ENCODE measurements at regions not wholly inside any gene's neighbourhood (a gene's known extent, or its start where the extent isn't known, plus 50 kb on each side); places are given as distances from the start of the nearest gene placed in this dataset.

DNA sequence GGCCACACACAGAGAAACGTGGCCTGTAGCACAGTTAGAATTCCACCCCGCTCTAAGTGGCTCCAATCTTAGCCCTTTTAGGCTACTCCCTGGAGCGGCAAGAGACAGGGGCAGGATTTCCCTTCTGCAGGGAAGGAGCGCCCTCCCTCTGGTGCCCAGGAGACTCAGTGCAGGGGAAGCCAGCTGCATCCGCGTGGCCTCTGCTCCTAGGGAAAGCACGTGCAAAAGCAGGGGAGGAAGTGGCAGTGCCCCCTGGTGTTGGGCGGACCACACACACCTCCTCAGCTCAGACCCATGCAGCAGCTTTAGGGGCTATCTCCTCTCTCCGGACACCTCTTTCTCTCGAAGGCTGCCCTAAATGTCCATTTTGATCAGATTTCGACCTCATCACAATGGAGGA lies 50.0 kb downstream of the SPRING1 start:
- H3K27me3 ChIP-seq (ENCODE audit: control insufficient read depth, insufficient read depth, low read length) = no peaks in the 10 kb centered on the region
- H3K36me3 ChIP-seq (ENCODE audit: control insufficient read depth, insufficient read depth, low read length) = no peaks in the 10 kb centered on the region
- H3K9me3 ChIP-seq (ENCODE audit: control insufficient read depth, insufficient read depth, low read length) = no peaks in the 10 kb centered on the region
- H3K4me3 ChIP-seq (ENCODE audit: low read depth, low read length) = no peak overlapping the region
- no peak overlapping the region for H3K27ac ChIP-seq (ENCODE audit: low read depth, low read length)
- H3K4me1 ChIP-seq (ENCODE audit: control insufficient read depth, insufficient read depth, low read length) = peaks cover 6% of the 10 kb centered on the region
- DNase-seq (ENCODE audit: low read depth in 4 of 6, low spot score in 6 of 6) = peak in 1 of 6 donors; percentile 22
- 63% methylated on average over 10 of the region's 11 CpGs for whole genome bisulfite sequencing (ENCODE audit: insufficient coverage)

DNA sequence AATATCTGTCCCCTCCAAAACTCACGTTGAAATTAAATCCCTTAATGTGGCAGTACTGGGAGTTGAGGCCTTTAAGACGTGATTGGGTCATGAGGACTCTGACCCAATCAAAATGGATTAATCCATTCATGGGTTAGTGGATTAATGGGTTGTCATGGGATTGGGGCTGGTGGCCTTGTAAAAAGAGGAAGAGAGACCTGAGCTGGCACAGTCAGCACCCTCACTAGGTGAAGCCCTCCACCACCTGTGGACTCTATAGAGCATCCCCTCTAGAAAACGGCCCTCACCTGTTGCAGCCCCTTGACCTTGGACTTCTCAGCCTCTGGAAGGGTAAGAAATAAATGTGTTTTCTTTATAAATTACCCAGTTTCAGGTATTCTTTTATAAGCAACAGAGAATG lies 53.0 kb downstream of the SPRING1 start:
- H3K4me1 ChIP-seq (ENCODE audit: control insufficient read depth, insufficient read depth, low read length) = no peaks in the 10 kb centered on the region
- WGBS (ENCODE audit: insufficient coverage) = 88% methylated on average over 1 of the region's 3 CpGs

DNA sequence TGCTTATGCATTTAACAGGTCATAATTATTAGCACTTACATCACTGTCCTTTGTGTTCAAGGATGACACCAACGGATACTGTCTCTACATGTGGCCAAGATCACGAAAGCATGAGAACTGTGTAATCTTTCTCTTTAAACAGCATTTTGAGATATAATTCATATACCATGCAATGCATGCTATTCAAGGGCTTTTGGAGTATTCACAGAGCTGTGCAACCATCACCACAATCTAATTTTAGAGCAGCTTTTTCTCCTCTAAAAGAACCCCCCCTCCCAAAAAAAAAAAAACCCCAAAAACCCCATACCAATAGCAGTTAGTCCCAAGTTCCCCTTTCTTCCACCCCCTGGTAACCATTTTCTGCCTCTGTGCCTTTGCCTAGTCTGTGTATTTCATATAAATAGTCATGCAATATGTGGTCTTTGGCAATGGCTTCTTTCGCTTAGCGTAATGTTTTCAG lies 60.6 kb downstream of the SPRING1 start:
- Histone ChIP-seq H3K27ac (ENCODE audit: low read depth, low read length) (no peak overlapping the region), H3K4me1 (ENCODE audit: control insufficient read depth, insufficient read depth, low read length) (no peaks in the 10 kb centered on the region), H3K36me3 (ENCODE audit: control insufficient read depth, insufficient read depth, low read length) (no peaks in the 10 kb centered on the region), H3K27me3 (ENCODE audit: control insufficient read depth, insufficient read depth, low read length) (no peaks in the 10 kb centered on the region), H3K4me3 (ENCODE audit: low read depth, low read length) (no peak overlapping the region), H3K9me3 (ENCODE audit: control insufficient read depth, insufficient read depth, low read length) (no peaks in the 10 kb centered on the region)
- no CpG with 5 or more reads among the region's 4 CpGs for WGBS (ENCODE audit: insufficient coverage)
- DNase-seq (ENCODE audit: low read depth in 4 of 6, low spot score in 6 of 6) = no peak

More for the DNA sequence above, 53.0 kb downstream of the SPRING1 start:
- no peak overlapping the region for H3K4me3 ChIP-seq (ENCODE audit: low read depth, low read length)
- DNase-seq (ENCODE audit: low read depth in 4 of 6, low spot score in 6 of 6) = no peak
- no peaks in the 10 kb centered on the region for H3K27me3 ChIP-seq (ENCODE audit: control insufficient read depth, insufficient read depth, low read length)
- H3K9me3 ChIP-seq (ENCODE audit: control insufficient read depth, insufficient read depth, low read length) = no peaks in the 10 kb centered on the region
- H3K27ac ChIP-seq (ENCODE audit: low read depth, low read length) = no peak overlapping the region
- H3K36me3 ChIP-seq (ENCODE audit: control insufficient read depth, insufficient read depth, low read length) = no peaks in the 10 kb centered on the region

DNA sequence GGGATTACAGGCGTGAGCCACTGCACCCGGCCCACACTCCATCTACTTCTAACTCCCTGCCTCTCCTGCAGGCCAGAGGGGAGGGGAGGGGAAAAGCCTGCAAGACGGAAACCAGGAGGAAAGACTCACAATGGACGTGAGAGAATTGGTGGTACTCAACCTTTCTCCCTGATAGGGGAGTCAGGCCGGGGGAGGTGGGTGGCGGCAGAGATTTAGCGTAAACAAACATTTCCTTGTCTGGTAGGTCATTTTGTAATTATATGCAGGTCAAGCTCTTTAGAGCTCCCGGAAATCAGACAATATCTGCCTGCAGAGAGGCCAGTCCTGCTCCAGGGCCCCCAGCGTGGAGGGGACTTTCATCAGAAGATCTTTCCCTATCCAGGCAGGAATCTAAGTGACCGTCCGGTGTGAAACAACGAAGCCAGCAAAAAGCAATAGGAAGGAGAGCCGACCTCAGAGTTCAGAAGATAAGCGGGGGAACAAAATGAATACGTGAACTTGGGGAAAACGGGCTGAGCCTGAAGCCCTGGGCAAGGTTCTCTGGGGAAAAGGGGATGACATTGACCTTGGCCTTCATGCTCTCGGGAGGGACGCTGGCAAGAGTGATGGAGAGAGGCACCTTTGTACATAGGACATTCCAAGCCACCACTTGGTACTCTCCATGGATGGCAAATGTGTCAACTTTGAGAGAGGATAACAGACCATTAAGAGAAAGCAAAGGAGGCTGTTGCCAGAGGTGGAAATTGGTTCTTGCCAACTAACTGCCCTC lies 62.3 kb downstream of the SPRING1 start:
- WGBS (ENCODE audit: insufficient coverage) = 75% methylated on average over 9 of the region's 18 CpGs
- H3K27ac ChIP-seq (ENCODE audit: low read depth, low read length) = no peak overlapping the region

DNA sequence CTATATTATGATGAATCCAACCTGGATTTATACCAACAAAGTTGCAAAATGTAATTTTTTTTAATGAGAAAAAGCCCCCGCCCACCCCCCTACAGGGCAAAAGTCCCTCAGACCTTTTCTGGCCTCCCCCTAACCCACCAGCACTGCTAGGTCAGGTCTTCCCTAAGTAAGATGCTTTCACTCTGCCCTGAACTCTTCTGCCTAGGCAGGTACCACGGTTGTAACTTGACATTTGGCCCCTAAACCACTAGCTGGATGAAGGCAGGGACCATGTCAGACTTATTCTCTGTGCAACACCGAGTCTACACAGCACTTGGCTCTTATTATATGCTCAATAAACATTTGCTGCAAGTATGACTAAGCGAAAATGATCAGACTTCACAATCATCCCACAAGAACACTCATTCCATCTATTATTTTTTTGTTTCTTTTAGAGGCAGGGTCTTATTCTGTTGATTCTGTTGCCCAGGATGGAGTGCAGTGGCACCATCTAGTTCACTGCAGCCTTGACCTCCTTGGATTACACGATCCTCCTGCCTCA lies 63.2 kb downstream of the SPRING1 start:
- Histone ChIP-seq H3K4me3 (ENCODE audit: low read depth, low read length) (no peak overlapping the region), H3K9me3 (ENCODE audit: control insufficient read depth, insufficient read depth, low read length) (peaks cover 3% of the 10 kb centered on the region), H3K27ac (ENCODE audit: low read depth, low read length) (no peak overlapping the region), H3K36me3 (ENCODE audit: control insufficient read depth, insufficient read depth, low read length) (no peaks in the 10 kb centered on the region), H3K4me1 (ENCODE audit: control insufficient read depth, insufficient read depth, low read length) (no peaks in the 10 kb centered on the region), H3K27me3 (ENCODE audit: control insufficient read depth, insufficient read depth, low read length) (no peaks in the 10 kb centered on the region)
- DNase-seq (ENCODE audit: low read depth in 4 of 6, low spot score in 6 of 6) = no peak
- 93% methylated on average over 2 of the region's 5 CpGs for WGBS (ENCODE audit: insufficient coverage)

More for the DNA sequence above, 62.3 kb downstream of the SPRING1 start:
- Histone ChIP-seq H3K4me3 (ENCODE audit: low read depth, low read length) (no peak overlapping the region), H3K9me3 (ENCODE audit: control insufficient read depth, insufficient read depth, low read length) (peaks cover 3% of the 10 kb centered on the region), H3K27me3 (ENCODE audit: control insufficient read depth, insufficient read depth, low read length) (no peaks in the 10 kb centered on the region), H3K36me3 (ENCODE audit: control insufficient read depth, insufficient read depth, low read length) (no peaks in the 10 kb centered on the region), H3K4me1 (ENCODE audit: control insufficient read depth, insufficient read depth, low read length) (no peaks in the 10 kb centered on the region)
- no peak for DNase-seq (ENCODE audit: low read depth in 4 of 6, low spot score in 6 of 6)

DNA sequence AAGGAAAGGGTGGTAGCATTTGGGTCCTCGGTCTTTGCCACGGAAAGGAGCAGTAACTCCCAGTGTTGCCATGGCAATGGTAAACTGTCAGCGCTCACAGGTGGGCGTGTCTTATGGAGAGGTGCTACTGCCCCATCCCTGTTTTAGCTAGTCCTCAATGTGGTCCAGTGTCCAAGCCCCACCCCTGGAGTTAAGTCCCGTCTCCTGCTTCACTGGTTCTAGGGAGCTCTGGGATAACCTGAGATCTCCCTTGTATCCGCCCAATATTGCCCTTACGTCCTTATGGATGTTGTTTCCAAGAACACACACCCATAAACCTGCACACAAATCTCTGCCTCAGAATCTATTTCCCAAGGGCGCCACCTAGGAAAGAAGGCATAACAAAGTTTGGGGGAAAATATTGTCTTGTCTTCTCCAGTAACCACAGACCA lies 64.2 kb downstream of the SPRING1 start:
- Histone ChIP-seq H3K4me1 (ENCODE audit: control insufficient read depth, insufficient read depth, low read length) (no peaks in the 10 kb centered on the region), H3K27ac (ENCODE audit: low read depth, low read length) (no peak overlapping the region), H3K4me3 (ENCODE audit: low read depth, low read length) (no peak overlapping the region), H3K9me3 (ENCODE audit: control insufficient read depth, insufficient read depth, low read length) (peaks cover 3% of the 10 kb centered on the region), H3K36me3 (ENCODE audit: control insufficient read depth, insufficient read depth, low read length) (no peaks in the 10 kb centered on the region), H3K27me3 (ENCODE audit: control insufficient read depth, insufficient read depth, low read length) (no peaks in the 10 kb centered on the region)
- DNase-seq (ENCODE audit: low read depth in 4 of 6, low spot score in 6 of 6) = no peak
- WGBS (ENCODE audit: insufficient coverage) = 52% methylated on average over 5 of the region's 8 CpGs

DNA sequence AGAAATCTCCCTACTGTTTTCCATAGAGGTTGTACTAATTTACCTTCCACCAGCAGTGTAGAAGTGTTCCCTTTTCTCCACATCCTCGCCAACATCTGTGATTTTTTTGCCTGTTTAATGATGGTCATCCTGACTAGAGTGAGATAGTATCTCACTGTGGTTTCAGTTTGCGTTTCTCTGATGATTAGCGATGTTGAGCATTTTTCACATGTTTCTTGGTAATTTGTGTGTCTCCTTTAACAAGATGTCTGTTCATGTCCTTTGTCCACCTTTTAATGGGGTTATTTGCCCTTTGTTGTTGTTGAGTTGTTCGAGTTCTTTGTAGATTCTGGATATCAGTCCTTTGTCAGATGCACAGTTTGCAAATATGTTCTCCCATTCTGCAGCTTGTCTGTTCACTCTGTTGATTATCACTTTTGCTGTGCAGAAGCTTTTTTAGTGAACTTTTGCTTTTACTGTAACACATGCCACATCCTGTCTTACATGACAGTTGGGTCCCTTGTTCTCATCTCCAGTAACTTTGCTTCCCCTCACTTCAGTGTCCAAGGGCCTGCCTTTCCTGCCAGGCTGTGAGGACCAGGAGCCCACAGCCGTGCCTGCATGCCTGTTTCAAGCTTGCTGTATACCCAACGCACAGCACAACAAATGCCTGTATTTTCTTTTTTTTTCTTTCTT lies 64.9 kb downstream of the SPRING1 start:
- 55% methylated on average over 3 of the region's 6 CpGs for WGBS (ENCODE audit: insufficient coverage)

DNA sequence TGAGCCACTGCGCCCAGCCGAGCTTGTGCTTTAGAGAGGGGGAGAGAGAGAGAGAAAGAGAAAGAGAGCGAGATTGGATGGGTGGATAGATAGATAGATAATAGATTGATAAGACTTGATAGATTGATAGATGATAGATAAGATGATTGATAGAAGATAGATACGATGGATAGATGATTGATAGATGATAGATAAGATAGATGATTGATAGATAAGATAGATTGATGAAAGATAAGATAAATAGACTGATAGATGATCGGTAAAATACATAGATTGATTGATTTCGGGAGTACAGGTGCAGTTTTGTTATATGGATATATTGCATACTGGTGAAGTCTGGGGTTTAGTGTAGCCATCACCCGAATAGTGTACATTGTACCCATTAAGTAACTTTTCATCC lies 65.9 kb downstream of the SPRING1 start:
- WGBS (ENCODE audit: insufficient coverage) = 94% methylated on average over 5 of the region's 7 CpGs
- no peak for DNase-seq (ENCODE audit: low read depth in 4 of 6, low spot score in 6 of 6)

More for the DNA sequence above, 64.9 kb downstream of the SPRING1 start:
- Histone ChIP-seq H3K4me3 (ENCODE audit: low read depth, low read length) (no peak overlapping the region), H3K27ac (ENCODE audit: low read depth, low read length) (no peak overlapping the region), H3K4me1 (ENCODE audit: control insufficient read depth, insufficient read depth, low read length) (no peaks in the 10 kb centered on the region), H3K9me3 (ENCODE audit: control insufficient read depth, insufficient read depth, low read length) (peaks cover 3% of the 10 kb centered on the region), H3K27me3 (ENCODE audit: control insufficient read depth, insufficient read depth, low read length) (no peaks in the 10 kb centered on the region), H3K36me3 (ENCODE audit: control insufficient read depth, insufficient read depth, low read length) (no peaks in the 10 kb centered on the region)
- DNase-seq (ENCODE audit: low read depth in 4 of 6, low spot score in 6 of 6) = no peak

DNA sequence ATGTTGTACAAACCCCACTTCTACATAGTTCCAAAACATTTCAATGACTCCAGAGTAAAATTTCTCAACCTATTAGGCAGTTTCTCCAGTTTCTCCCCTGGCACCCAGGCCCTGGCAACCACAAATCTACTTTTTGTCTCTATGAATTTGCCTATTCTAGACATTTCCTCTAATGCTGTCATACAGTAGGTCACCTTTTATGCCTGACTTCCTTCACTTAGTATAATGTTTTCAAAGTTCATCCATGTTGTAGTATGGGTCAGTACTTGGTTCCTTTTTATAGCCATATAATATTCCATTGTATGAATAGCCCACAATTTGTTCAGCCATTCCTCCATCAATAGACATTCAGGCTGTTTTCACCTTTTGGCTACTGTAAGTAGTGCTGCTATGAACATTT lies 67.0 kb downstream of the SPRING1 start:
- Histone ChIP-seq H3K27me3 (ENCODE audit: control insufficient read depth, insufficient read depth, low read length) (no peaks in the 10 kb centered on the region), H3K4me3 (ENCODE audit: low read depth, low read length) (no peak overlapping the region), H3K27ac (ENCODE audit: low read depth, low read length) (no peak overlapping the region), H3K9me3 (ENCODE audit: control insufficient read depth, insufficient read depth, low read length) (peaks cover 3% of the 10 kb centered on the region), H3K4me1 (ENCODE audit: control insufficient read depth, insufficient read depth, low read length) (peaks cover 1% of the 10 kb centered on the region), H3K36me3 (ENCODE audit: control insufficient read depth, insufficient read depth, low read length) (no peaks in the 10 kb centered on the region)
- no peak for DNase-seq (ENCODE audit: low read depth in 4 of 6, low spot score in 6 of 6)

More for the DNA sequence above, 65.9 kb downstream of the SPRING1 start:
- Histone ChIP-seq H3K27ac (ENCODE audit: low read depth, low read length) (no peak overlapping the region), H3K9me3 (ENCODE audit: control insufficient read depth, insufficient read depth, low read length) (peaks cover 3% of the 10 kb centered on the region), H3K4me1 (ENCODE audit: control insufficient read depth, insufficient read depth, low read length) (no peaks in the 10 kb centered on the region), H3K27me3 (ENCODE audit: control insufficient read depth, insufficient read depth, low read length) (no peaks in the 10 kb centered on the region), H3K4me3 (ENCODE audit: low read depth, low read length) (no peak overlapping the region), H3K36me3 (ENCODE audit: control insufficient read depth, insufficient read depth, low read length) (no peaks in the 10 kb centered on the region)

All from spinal cord (tissue), 9 donors.